B cell (primary cell): ENCODE measurements at regions not wholly inside any gene's neighbourhood (a gene's known extent, or its start where the extent isn't known, plus 50 kb on each side); places are given as distances from the start of the nearest gene placed in this dataset.

Source experiments
- ATAC-seq: fragments of 200-7000 bp; cut with Tn5 transposase; one replicate; pipeline ENCODE4 v1.10.0; 2021; ENCODE audit warnings: low read depth, mild to moderate bottlenecking, moderate number of reproducible peaks, moderate library complexity
- CTCF ChIA-PET: fragments of 350-600 bp; sonication (Branson Sonifier 250); formaldehyde crosslinking; loops from one replicate; lab custom pipeline; 2021; ENCODE audit warnings: antibody characterized with exemption, inconsistent platforms; lab: Charles Lee
- POLR2A ChIA-PET: fragments of 350-600 bp; sonication (Branson Sonifier 250); formaldehyde crosslinking; loops from one replicate; lab custom pipeline; 2021; ENCODE audit warnings: antibody characterized with exemption; lab: Charles Lee
- DNase-seq: peaks from one replicate; pipeline ENCODE4 v3.0.0; 2013
- H2AFZ ChIP-seq: 2 replicates; pipeline ENCODE4 v1.6.1; 2012; ENCODE audit warnings: mild to moderate bottlenecking, low read depth, low read length; ENCODE audit not compliant: insufficient read depth, poor library complexity, severe bottlenecking
- H3K27ac ChIP-seq, 2 donors: 1 replicate in 1 of 2; 2 replicates in 1 of 2; pipeline ENCODE4 v1.5.1; 2012 to 2013; ENCODE audit warnings: low read length in 2 of 2, mild to moderate bottlenecking in 2 of 2, moderate library complexity in 1 of 2
- H3K27me3 ChIP-seq, 4 experiments: fragments of 200-600 bp in 1 of 4; sonication (generic) in 1 of 4; replicated peaks in 1 of 4; 1 replicate in 2 of 4; 2 replicates in 2 of 4; pipeline versions ENCODE4 v1.6.1 to v1.7.0; 2013 to 2016; ENCODE audit warnings: low read length in 3 of 4, mild to moderate bottlenecking in 2 of 4, mixed read lengths in 1 of 4, moderate library complexity in 1 of 4; ENCODE audit not compliant: insufficient read depth in 4 of 4, control insufficient read depth in 3 of 4; ENCODE audit errors: control extremely low read depth in 1 of 4
- H3K36me3 ChIP-seq, 2 experiments: replicated peaks in 1 of 2; 1 replicate in 1 of 2; 2 replicates in 1 of 2; pipeline versions ENCODE4 v1.6.1 to v1.7.1; 2013; ENCODE audit warnings: low read length in 1 of 2; ENCODE audit not compliant: insufficient read depth in 2 of 2, control insufficient read depth in 1 of 2; ENCODE audit errors: control extremely low read depth in 1 of 2, extremely low read depth in 1 of 2
- H3K4me1 ChIP-seq, 2 donors: fragments of 200-600 bp in 1 of 2; sonication (generic) in 1 of 2; 1 replicate in 1 of 2; 2 replicates in 1 of 2; pipeline versions ENCODE4 v1.5.1 to v1.6.1; 2013 to 2017; ENCODE audit warnings: low read length in 2 of 2; ENCODE audit not compliant: control insufficient read depth in 2 of 2, insufficient read depth in 2 of 2
- H3K4me2 ChIP-seq: replicated peaks from 2 replicates; pipeline ENCODE3; 2012; ENCODE audit warnings: mild to moderate bottlenecking, low read depth, low read length; ENCODE audit not compliant: poor library complexity, severe bottlenecking
- H3K4me3 ChIP-seq, 5 experiments: fragments of 200-600 bp in 1 of 5; sonication (generic) in 1 of 5; 1 replicate in 3 of 5; 2 replicates in 2 of 5; pipeline versions ENCODE4 v1.5.1 to v1.7.0; 2011 to 2016; ENCODE audit warnings: low read length in 4 of 5, mild to moderate bottlenecking in 4 of 5, low read depth in 2 of 5, control low read depth in 1 of 5, moderate library complexity in 1 of 5; ENCODE audit not compliant: insufficient read depth in 1 of 5; ENCODE audit errors: control extremely low read depth in 1 of 5, extremely low read depth in 1 of 5
- H3K79me2 ChIP-seq: fragments of 200-600 bp; sonication (generic); one replicate; pipeline ENCODE4 v1.6.0; 2016; ENCODE audit warnings: low read length; ENCODE audit not compliant: control insufficient read depth, insufficient read depth
- H3K9ac ChIP-seq: fragments of 200-600 bp; sonication (generic); 2 replicates; pipeline ENCODE4 v1.6.1; 2017; ENCODE audit warnings: mild to moderate bottlenecking, low read length, moderate library complexity
- H3K9me3 ChIP-seq, 3 donors: one replicate each; pipeline versions ENCODE4 v1.6.1 to v1.7.1; 2013; ENCODE audit warnings: low read length in 2 of 3; ENCODE audit not compliant: control insufficient read depth in 2 of 3, insufficient read depth in 1 of 3; ENCODE audit errors: control extremely low read depth in 1 of 3
- H4K20me1 ChIP-seq: 2 replicates; pipeline ENCODE4 v1.6.0; 2012; ENCODE audit warnings: mild to moderate bottlenecking, low read length; ENCODE audit not compliant: insufficient read depth, control insufficient read depth, poor library complexity, severe bottlenecking
- H3K27ac Mint-ChIP-seq: one replicate; pipeline ENCODE4 v1.8.0; 2021; ENCODE audit warnings: mixed read lengths
- H3K27me3 Mint-ChIP-seq: one replicate; pipeline ENCODE4 v1.8.0; 2021; ENCODE audit warnings: mixed read lengths
- H3K4me1 Mint-ChIP-seq: one replicate; pipeline ENCODE4 v1.8.0; 2021; ENCODE audit warnings: mixed read lengths
- H3K4me3 Mint-ChIP-seq: one replicate; pipeline ENCODE4 v1.8.0; 2021; ENCODE audit warnings: mixed read lengths
- H3K9me3 Mint-ChIP-seq: one replicate; pipeline ENCODE4 v1.8.0; 2022; ENCODE audit warnings: mixed read lengths; ENCODE audit not compliant: insufficient read depth
- CTCF ChIP-seq: fragments of 200-600 bp; IDR thresholded peaks from one replicate; pipeline ENCODE4 v1.8.0; 2022; ENCODE audit warnings: antibody characterized with exemption, mild to moderate bottlenecking
- EZH2 ChIP-seq: IDR thresholded peaks from 2 replicates; pipeline ENCODE4 v1.6.1; 2012; ENCODE audit warnings: borderline replicate concordance, low read depth, mild to moderate bottlenecking, moderate library complexity, low read length; ENCODE audit not compliant: insufficient read depth, poor library complexity, severe bottlenecking
- WGBS: methylation state at CpG from one replicate; pipeline ENCODE4 v1.1.5; 2013; ENCODE audit warnings: missing lambda C conversion rate; ENCODE audit not compliant: insufficient coverage; 5-methylcytosine and 5-hydroxymethylcytosine counted together
- intact Hi-C: fragments of 100-400 bp; cut with micrococcal nuclease; formaldehyde crosslinking; loops from one replicate; pipeline ENCODE4 v1.10.0; 2022

- ATAC-seq = no peak
- Mint-ChIP-seq H3K4me3 (no peak overlapping the region), H3K27ac (no peak overlapping the region), H3K27me3 (no peaks in the 10 kb centered on the region), H3K9me3 (peaks cover 6% of the 10 kb centered on the region), H3K4me1 (no peaks in the 10 kb centered on the region)
- WGBS = 94% methylated on average over 3 of the region's 3 CpGs
- H3K27ac ChIP-seq = no peak overlapping the region
- H2AFZ ChIP-seq = no peak overlapping the region
- CTCF ChIA-PET = no interaction called here
- H3K36me3 ChIP-seq = no peaks in the 10 kb centered on the region
- no peak overlapping the region for H3K9ac ChIP-seq
- H4K20me1 ChIP-seq = no peaks in the 10 kb centered on the region
- POLR2A ChIA-PET = no interaction called here
- H3K9me3 ChIP-seq = peaks cover 0 to 21% (median 3%) of the 10 kb centered on the region in 3 donors
- H3K79me2 ChIP-seq = no peaks in the 10 kb centered on the region
- DNase-seq = no peak
- TF ChIP-seq EZH2 = no peak
- TF ChIP-seq CTCF = no peak
- intact Hi-C loops = no loop called here
- no peaks in the 10 kb centered on the region for H3K4me1 ChIP-seq
- no peaks in the 10 kb centered on the region for H3K27me3 ChIP-seq
- H3K4me2 ChIP-seq = no peak overlapping the region
- no peak overlapping the region for H3K4me3 ChIP-seq
Observed at GRCh38 chr19:28332351-28332750, 880.6 kb downstream of the UQCRFS1 start.

GRCh38 chr19:28331596-28331995, 881.4 kb downstream of the UQCRFS1 start:
- no peak overlapping the region for H3K4me3 Mint-ChIP-seq
- H3K9me3 Mint-ChIP-seq = peaks cover 6% of the 10 kb centered on the region
- H3K27me3 Mint-ChIP-seq = no peaks in the 10 kb centered on the region
- H3K36me3 ChIP-seq = no peaks in the 10 kb centered on the region
- no peaks in the 10 kb centered on the region for H3K4me1 ChIP-seq
- no peak overlapping the region for H3K27ac ChIP-seq
- intact Hi-C loops = no loop called here
- no peak overlapping the region for H3K9ac ChIP-seq
- no peaks in the 10 kb centered on the region for H3K4me1 Mint-ChIP-seq
- 91% methylated on average over 3 of the region's 7 CpGs for WGBS
- no peaks in the 10 kb centered on the region for H3K79me2 ChIP-seq
- no peaks in the 10 kb centered on the region for H3K27me3 ChIP-seq
- H3K4me3 ChIP-seq = no peak overlapping the region
- H3K9me3 ChIP-seq = peaks cover 0 to 21% (median 0%) of the 10 kb centered on the region in 3 donors
- ChIA-PET CTCF (no interaction called here), POLR2A (no interaction called here)
- H2AFZ ChIP-seq = no peak overlapping the region
- H3K4me2 ChIP-seq = no peak overlapping the region
- TF ChIP-seq EZH2 = no peak
- TF ChIP-seq CTCF = no peak
- ATAC-seq (no peak), DNase-seq (no peak)
- no peak overlapping the region for H3K27ac Mint-ChIP-seq
- H4K20me1 ChIP-seq = no peaks in the 10 kb centered on the region
